Fibroblast of skin of left quadriceps (primary cell): ENCODE measurements at regions not wholly inside any gene's neighbourhood (a gene's known extent, or its start where the extent isn't known, plus 50 kb on each side); places are given as distances from the start of the nearest gene placed in this dataset.

Source experiments
- DNase-seq, 2 experiments: peaks; one replicate each; pipeline ENCODE4 v3.0.0-alpha.2; 2013; ENCODE audit warnings: low read depth in 2 of 2

DNA sequence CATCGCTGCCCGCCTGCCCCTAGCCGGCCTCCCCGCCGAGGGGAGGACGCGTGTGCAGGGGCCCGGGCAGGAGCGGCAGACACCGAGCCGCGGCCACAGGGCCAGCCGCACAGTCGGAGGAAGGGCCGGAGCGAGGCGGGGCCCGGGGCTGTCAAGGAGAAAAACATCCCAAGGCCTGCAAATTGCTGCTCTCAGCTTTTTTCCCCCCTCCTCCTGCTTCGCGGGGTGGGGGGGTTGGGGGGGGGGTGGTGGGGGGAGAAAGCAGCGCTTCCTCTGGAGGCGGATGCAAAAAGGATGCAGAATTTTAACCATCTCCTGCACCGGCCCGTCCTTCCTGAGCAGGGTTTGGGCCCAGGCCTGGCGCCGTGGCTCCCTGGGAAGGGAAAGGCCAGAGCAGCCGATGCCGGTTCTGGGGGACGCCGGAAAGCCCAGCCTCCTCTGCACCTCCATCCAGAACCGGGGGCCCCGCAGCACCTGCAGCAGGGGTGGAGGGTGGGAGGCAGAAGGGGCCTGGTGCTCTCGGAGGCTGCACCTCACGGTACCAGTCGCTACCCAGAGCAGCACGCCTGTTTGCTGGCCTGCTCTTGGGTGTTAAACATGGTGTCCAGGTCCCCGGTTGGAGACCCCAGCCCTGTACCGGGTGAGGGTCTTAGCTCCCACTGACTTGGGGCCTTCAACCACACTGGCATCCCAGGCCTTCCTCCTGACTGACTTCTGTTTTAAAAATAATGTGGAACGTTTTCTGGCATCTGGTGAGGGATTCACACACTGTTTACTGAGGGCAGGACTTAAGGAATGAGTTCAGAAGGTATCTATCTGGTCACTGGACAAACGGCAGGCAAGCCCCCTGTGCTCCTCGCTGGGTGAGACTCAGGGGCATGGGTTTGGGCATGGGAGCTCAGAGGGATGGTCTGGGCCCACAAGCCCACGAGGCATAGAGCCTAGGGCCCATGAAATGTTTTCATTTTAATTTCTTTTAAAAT lies 77.4 kb upstream of the WNT7B start:
- DNase-seq = no peak

DNA sequence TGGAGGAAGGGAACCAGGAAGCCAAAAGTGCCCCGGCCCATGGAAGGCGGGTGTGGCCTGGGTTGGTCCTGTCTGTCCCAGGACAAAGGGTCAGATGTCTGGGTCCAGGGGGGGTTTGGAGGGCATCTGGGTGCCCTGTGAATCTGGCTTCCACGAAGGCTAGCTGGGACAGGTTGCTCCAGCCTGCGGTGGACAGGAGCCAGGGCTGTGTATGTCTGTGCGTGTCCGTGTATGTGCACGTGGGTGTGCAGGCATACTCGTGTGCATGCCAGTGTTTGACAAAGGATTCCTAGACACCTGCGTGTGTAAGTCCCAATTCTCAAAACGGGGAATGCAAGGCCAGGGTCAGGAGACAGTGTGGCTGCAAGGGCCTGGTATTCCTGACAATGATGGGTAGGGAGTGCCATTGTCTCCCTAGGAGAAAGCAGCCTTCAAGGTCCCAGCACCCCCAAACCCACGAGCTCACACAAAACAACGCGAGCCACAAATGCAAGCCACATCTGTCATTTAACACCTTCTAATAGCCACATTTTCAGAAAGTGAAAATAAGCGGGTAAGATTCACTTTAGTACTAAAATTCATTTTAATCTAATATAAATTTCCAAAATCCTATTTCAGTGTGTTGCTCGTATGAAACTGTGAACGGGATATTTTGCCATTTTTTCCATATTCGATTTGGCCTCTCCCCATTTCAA lies 78.4 kb upstream of the WNT7B start:
- no peak for DNase-seq

DNA sequence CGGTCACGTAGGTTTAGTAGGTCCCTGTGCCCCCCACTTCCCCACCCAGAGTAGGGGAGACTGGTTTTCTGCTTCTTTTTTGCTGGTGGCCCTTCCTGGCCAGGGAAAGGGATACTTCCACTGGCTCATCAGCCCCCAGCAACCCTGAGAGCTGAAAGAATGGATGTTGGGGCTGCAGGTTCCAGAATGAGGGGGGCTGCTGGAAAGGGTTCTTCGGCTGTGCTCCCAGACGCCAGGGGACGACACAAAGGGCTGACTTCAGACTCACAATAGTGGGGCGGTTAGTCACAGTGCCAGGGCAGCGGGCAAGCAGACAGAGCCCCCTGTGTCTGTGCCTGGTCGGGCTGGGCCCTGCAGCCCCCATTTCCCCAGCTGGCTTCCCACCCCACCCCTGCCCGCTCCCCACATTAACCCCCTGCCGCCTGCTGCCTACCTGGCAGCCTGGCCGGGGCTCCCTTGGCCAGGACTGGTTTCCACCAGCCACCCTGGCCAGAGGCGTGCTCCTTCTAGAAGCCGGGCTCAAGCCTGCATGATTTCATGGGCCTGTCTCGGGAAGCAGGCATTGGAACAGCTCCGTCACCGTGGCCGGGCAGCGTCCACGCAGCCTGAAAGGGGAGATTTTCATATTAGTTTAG lies 79.1 kb upstream of the WNT7B start:
- no peak for DNase-seq

DNA sequence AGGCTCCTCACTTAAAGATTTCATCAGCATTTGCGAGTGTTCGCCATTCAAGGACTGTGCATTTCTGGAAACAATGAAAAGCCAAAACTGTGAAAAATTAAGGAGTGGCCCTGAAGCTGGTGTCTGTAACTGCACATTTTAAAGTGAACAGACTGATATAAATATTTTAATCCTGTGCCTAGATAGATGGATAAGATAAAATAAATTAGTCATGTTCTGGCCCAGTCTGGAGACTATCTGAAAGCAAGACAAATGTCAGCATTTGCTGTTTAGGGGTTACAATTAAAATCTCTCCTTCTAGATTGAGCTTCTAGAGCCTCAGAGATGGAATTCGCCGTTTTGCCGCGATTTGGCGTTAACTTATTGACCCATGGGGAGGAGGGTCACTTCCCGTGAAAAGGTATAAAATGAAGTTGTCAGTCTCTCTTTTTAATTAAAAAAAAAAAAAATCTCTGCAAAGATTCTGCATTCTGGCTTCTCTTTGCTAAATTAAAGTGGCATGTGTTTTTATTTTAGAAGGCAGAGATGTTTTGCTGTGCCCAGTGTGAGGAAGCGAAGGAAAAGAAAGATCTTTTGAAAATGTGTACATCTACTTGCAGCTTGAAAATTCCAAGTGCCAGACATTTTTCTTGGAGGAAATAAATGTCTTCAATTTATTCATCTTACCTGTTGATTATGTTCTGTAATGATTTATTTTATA lies 79.7 kb upstream of the WNT7B start:
- DNase-seq = no peak

DNA sequence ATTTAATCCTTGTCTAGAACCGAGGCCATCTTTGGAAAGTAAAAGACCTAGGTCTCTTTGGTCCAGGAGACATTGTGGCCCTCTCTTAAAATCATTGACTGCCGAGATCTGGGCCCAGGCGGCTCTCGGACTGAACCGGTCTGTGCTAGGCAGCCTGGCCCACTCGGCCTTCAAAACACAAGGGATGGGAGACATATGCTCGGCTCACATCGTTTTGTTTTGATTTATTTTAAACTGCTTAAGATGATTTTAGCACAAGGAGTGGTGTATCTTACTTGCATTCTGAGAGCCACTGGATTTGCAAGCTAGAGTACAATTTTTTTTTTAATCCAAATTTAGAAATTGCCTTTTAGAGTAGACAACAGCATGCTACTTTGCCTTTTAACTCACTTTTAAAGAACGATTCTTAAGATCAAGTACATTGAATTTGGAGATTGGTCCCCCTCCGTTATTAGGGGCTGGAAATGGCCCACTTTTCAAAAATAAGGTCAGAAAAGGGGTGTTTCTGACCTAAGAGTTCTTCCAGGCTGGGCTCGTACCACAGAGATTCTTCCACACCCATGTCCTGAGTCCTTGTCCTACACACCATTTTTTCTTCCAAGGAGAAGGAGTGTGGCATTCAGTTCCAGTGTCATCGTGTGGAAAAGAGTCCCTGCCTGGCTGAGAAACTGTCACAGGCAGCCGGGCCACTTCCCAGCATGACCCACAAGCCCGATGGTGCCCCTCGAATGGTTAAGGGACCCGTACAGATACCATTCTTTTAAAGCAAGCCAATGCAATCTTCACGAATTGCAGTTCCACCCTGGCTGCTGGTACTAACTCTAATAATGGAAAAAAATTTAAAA lies 80.5 kb upstream of the WNT7B start:
- DNase-seq = no peak

DNA sequence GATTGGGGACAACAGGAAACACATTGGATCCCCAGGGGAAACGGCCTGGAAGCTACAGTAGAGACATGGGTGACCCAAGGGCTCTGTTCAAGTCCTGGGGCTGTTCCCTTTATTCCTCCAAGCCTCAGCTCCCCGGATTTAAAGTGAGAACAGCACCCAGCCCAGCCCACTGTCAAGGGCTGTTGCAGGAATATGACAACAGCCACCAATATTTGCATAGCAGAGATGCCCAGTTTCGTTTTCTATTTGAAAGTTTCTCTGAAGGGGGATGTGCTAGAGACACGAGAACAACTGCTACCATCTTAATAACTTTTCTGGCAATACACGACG lies 81.1 kb upstream of the WNT7B start:
- no peak for DNase-seq

DNA sequence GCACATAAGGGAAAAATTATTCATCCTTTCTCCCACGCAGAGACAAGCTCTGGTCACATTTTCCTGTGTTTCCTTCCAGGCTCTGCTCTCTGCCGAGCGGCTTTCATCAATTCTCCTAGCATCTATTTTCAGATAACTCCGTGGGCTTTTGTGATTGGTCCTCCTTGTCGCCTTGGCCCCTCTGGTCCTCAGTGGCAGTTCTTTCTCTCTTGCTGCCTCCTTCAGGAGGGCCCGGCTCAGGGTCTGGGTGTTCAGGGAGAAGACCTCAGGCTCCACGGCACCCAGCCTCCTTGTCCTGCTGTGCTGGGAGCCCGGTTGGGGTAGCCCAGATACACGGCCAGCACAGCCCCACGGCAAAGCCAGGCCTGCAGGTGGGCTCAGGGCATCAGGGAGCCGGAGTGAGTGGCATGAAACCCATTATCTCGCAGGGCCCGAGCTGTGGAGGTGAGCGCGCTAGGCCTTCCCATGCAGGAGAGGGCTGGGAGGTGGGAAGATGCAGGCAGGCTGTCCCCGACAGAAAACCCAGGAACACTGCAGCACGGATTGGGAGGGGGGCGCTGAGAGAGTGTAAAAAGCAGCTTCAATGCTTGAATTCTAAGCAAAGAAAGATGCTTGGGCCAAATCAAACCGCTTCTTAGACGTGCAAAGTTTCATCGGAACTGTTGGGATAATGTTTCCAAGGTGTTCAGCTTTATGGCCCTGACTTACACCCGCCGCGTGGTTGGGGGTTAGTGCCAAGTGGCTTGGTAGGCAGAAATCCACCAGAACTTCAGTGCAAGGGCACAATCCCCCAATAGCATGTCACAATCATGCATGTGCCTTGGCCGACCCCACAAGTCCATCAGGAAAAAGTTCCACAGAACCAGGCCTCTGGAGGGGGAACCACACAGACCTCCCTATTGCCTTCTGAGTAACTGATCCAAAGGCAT lies 81.9 kb upstream of the WNT7B start:
- DNase-seq = no peak

DNA sequence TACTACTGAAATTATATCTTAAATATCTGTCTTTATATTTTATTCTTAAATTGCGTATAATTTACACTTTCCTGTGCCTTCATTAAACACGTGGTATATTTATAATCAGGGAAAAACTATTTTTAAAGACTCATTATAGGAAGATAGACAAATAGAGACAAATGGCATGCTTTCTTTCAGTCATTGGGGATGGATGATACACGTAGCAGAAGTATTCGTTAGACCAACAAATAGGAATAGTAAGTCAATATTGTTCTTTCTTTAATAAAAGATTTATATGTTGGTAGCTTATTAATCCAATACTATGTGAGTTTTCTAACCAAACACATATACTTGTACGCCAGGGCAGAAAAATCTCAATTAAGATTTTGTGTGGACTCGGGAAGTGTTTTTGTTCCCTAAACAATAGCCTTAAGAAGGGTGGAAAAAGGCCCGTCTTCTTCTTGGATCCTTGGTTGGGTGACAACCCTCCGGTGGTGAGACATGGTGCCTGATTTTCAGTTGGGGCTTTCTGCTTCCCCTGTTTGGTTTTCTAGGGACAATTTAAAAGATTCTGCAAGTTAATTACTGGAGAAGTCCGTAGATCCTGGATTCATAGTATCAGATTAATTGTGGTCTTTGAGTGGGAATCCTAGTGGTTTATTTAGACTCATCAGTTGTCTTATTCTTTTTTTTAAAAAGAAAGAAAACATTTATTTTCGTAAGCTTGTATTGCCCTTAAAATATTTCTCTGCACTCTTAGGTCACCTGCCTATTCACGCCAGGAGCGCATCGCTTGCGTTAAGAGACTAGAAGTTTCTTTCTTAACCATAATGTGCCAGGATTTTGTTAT lies 83.5 kb upstream of the WNT7B start:
- no peak for DNase-seq

DNA sequence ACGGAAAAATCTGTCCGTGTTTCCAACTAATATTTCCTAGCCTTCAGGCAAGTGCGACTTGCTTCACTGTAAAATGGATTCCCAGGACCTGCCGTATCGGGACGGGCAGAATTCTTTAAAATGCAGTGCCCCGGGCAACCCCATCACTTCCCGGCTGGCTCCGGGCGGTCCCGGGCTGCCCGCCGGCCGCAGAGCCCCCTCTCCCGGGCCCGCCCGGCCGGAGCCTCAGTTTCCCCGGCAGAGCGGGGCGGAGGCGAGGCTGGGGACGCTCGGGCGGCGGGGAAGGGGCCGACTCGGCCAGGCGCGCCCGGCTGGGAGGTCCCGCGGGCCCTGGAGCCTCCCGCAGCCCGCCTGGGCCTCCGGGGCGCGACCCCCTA lies 84.2 kb upstream of the WNT7B start:
- DNase-seq = no peak

DNA sequence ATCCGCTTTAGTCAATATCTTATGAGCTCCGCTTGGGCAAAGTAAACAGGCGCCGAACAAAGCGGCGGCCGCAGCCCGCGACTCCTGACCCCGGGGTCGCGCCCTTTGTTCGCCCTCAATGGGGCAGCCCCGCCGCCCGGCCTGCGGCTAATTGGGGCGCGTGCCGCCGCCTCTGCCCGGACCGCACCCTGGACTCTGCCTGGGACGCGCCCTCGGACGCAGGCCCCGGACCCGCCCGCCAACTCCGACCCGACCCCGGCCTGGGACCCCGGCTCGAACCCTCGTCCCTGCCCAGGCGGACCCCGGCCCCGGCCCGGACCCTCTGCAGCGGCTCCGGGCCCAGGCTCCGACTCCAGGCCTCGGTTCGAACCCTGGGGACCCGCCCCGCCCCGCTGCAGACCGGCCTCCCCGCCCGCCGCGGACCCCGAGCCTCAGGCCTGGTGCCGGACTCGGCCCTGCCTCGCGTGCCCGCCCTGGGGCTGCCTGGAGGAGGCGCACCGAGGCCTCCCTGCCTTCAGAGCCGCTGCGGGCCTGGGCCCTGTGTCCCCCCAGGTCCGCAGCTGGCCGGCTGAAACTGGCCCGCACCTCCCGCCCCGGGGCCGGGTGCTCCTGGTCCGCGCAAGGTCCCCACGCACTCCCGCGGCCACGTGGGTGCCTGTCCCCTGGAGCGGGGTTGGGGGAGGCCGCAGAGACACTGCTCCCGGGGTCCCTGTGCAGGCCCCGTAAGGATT lies 84.7 kb upstream of the WNT7B start:
- no peak for DNase-seq

DNA sequence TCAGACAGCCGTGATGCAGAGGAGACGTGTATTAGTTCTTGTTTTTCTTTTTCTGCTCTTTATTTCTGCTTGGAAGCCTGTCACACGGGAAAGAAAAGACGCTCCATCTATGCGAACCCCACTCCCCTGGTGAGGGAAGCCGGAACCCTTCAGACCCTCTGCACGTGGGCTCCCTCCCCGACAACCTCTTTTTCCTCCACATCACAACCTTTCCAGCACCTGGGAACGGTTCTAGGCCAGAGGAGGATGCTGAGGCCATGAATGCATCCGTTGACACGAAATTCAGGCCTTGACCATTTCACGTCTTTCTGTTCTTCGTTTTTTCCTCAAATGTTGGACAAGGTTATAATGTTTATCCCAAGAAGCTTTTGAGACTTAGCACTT lies 85.3 kb upstream of the WNT7B start:
- no peak for DNase-seq

DNA sequence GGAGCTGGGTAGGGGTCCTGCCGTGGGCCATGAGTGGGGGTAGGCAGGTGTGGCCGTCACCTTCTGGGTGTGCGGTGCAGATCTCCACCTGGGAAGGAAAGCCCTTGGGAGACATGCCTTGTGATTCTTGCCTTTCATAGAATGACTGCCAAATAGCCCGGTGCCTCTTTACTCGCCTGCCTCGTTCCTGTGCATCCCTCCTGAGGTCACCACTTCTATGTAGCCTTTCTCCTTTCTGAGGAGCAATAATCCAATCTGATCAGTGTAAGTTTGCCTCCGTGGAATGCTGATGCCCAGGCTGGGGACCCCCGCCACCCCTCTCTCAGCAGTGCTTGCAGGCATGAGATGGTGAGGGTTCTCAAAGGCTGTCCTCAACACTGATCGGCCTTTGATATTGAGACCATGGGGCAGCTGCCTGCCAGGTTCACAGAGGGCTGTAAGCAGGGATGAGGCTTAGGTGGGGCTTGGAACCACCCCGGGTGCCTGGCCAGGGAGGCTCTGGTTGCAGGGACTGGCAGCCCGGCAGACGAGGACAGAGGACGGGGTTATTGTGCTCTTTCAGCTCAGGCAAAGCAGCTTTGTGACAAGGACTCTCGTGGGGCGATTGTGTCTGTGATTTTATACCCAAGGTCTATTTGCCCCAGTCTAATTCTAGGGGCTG lies 86.1 kb upstream of the WNT7B start:
- no peak for DNase-seq

DNA sequence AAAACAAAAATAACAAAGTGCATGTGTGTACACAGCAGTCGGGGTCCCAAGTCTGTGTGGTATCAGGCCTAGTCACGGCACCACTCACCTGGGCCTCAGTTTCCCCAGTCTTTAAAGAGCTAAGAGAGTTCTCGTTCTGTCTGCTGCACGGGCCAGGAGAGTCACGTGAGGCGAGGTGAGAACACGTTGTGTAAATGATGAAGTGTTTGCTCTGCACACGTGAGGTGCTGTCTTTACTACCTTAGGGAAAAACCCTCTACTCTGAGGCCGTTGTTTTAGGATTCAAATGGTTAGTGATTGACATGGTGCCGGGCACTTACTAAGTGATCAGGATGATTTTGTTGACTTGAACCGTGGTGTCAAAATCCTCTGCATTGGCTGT lies 86.5 kb upstream of the PPARA start:
- DNase-seq = no peak

DNA sequence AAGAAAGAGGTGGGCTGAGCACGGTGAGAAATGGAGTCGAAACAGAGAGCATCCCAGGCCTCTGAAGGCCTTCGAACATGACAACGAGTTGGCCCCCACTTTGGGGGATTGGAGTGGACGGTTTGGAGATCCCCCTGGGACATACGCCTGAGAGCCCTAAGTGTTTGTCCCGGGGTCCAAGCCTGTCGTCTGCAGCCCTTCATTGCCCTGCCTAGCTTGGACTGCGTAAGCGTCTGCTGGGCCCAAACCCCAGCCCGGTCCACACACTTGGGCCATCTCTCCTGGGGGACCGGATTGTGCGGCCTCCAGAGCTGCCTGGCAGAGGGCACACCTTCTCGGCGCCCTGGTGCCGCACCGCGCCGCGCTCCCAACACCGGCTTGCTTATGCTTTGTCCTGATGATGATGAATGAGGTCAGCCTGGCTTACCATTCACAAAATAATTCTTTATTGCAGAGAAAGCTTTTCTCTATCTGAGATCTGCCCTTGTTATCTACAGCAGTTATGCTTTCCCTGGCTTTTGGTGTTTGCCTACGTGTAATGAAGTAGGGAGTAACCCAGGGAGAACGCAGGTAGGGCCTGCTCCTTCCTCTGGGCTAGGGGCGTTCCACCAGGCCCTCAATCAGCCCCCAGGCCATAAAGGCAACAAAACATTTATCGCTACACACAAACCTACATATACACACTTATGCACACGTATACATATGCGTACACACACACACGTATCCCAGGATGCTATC lies 85.9 kb upstream of the PPARA start:
- DNase-seq = no peak

DNA sequence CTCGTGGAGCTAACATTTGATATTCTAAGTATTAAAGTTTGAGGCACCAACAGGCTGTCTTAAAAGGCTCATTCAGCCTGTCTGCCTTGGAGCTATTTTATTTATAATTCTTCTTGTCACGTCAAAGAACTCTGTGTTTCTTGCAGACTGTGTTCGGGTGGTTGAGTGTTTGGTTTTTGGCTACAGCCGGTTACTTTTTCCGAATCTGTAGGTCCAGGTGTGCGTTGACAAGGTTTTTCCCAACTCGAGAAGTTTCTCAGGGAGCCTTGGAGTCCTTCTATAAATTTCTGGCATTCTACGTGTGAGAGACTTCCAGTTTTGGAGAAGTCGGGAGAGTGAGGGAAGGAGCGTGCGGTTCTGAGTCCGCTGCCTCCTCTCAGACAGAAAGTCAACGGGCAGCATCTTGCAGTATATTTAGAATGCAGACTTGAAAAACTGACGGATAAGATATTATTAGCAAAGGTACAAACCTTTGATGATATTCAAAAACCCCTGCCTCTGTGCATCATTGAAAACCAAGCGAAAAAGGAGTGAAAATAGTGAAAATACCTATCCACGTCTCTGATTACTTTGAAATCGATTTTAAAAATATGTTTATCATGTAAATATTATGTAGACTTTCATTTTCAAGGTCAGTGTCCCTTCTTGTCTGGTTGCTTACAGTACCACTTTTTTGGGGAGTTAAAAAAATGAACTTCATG lies 85.2 kb upstream of the PPARA start:
- no peak for DNase-seq

DNA sequence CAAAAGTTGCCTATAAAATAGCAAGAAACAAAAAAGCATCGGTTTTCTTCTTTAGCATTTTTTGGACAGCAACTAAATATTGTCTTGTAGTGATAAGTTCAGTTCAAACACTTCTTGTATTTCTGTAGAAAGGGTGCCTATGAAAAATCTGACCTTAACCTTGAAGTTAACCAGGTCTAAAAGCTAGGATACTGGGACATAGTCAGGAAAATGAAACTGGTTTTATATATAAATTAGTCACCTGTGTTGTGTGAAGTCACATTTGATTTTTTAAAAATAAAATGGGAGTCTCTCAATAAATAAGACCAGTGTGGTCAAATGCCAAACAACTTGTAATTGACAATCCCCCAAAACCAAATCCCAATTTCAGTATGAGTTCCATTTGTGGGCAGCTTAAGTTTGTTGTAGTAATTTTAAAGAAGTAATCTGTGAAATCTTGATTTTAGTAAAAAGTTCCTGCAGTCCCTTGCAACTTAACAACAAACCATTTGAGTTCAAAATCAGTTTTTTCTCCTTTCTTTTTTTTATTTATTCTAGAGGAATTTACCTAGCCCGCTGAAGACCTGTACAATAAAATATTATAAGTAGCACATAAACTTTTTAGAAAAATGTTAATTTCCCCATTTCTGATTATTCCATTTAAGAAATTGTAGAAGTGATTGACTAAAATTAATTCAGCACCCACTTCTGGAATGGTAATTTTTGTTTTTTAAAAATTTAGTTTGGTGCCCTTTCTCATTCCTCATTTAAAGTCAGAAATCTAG lies 84.5 kb upstream of the PPARA start:
- DNase-seq = no peak
